PC-9 (cell line): ENCODE measurements at regions not wholly inside any gene's neighbourhood (a gene's known extent, or its start where the extent isn't known, plus 50 kb on each side); places are given as distances from the start of the nearest gene placed in this dataset.

Experiments used
- EZH2 ChIP-seq: fragments of 200-600 bp; sonication (generic); IDR thresholded peaks from 2 replicates; pipeline ENCODE4 v1.8.0; 2017; ENCODE audit warnings: antibody characterized with exemption, low read depth
- TF ChIP-seq, protein P1 (sequence below): fragments of 200-600 bp; sonication (generic); conservative IDR thresholded peaks from 2 replicates; pipeline ENCODE4 v1.6.1; 2017; ENCODE audit warnings: mixed run types, antibody characterized with exemption, mild to moderate bottlenecking, moderate library complexity

DNA sequence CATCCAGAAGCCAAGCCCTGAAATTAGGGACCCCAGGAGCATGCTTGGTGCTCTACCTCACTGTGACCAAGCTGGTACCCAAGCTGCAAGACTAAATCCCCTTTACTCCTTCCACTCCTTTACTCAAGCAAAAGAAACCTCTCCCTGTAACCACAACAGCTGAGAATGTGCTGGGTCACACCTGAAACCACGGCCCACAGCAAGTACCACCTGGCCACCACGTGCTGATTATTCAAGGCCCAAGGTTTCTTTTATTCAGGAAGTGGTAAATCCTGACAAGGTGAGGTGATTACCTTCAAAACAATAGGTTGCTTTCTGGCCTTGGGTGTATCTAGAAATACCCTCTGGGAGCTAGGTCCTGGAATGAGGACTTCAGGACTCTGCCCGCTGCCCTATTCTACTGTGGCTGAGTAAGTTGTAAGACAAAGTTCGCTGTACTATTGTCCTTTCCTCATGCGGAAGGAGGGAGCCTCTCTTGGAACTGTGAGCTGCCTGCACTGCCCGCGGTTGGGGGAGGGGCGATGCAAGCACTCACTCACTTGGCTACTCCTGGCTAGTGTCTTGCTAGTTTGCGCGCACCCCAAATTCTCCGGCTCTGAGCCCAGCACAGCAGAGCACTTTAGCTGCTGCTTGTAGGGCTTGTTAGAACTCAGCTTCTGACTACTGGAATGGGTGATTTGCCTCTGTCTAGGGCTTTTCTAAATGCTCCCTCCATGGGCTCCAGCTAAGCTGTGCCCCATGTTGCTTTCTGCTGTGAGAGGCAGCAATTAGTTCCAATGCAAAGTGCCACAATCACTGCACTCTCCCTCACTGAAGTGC lies 487.1 kb upstream of the CNTN3 start:
- TF ChIP-seq, protein P1, sequence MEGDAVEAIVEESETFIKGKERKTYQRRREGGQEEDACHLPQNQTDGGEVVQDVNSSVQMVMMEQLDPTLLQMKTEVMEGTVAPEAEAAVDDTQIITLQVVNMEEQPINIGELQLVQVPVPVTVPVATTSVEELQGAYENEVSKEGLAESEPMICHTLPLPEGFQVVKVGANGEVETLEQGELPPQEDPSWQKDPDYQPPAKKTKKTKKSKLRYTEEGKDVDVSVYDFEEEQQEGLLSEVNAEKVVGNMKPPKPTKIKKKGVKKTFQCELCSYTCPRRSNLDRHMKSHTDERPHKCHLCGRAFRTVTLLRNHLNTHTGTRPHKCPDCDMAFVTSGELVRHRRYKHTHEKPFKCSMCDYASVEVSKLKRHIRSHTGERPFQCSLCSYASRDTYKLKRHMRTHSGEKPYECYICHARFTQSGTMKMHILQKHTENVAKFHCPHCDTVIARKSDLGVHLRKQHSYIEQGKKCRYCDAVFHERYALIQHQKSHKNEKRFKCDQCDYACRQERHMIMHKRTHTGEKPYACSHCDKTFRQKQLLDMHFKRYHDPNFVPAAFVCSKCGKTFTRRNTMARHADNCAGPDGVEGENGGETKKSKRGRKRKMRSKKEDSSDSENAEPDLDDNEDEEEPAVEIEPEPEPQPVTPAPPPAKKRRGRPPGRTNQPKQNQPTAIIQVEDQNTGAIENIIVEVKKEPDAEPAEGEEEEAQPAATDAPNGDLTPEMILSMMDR, result no peak
- TF ChIP-seq EZH2, result no peak
